ENCODE measurements at regions not wholly inside any gene's neighbourhood (a gene's known extent, or its start where the extent isn't known, plus 50 kb on each side); places are given as distances from the start of the nearest gene placed in this dataset.
"Not testable (repeated sequence)": the region's sequence is repeated elsewhere in the genome, so short reads cannot be mapped to it uniquely, and the experiment has no call there.

DNA sequence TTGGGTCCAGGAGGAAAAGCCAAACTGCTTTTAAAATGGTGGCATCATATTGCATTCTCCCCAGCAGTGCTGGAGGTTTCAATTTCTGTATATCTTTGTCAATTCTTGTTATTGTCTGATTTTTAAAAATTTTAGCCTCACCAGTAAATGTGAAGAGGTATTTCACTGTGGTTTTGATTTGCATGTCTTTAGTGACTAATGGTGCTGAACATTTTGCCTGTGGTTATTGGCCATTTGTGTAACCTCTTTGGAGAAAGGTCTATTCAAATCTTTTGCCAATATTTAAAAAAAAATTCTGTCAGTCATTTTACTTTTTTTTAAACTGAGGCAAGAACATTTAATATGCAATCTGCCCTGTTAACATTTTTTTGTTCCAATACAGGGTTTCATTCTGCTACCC, 322.1 kb downstream of the TLL1 start:
- no peak overlapping the region for H3K4me3 ChIP-seq (ENCODE audit: low read depth, low read length)
- TF ChIP-seq, protein P1, sequence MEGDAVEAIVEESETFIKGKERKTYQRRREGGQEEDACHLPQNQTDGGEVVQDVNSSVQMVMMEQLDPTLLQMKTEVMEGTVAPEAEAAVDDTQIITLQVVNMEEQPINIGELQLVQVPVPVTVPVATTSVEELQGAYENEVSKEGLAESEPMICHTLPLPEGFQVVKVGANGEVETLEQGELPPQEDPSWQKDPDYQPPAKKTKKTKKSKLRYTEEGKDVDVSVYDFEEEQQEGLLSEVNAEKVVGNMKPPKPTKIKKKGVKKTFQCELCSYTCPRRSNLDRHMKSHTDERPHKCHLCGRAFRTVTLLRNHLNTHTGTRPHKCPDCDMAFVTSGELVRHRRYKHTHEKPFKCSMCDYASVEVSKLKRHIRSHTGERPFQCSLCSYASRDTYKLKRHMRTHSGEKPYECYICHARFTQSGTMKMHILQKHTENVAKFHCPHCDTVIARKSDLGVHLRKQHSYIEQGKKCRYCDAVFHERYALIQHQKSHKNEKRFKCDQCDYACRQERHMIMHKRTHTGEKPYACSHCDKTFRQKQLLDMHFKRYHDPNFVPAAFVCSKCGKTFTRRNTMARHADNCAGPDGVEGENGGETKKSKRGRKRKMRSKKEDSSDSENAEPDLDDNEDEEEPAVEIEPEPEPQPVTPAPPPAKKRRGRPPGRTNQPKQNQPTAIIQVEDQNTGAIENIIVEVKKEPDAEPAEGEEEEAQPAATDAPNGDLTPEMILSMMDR (conservative IDR thresholded peaks at IDR 0.05; ENCODE audit: low read depth, low read length) = no peak
- no peak for DNase-seq (ENCODE audit: low read depth)

DNA sequence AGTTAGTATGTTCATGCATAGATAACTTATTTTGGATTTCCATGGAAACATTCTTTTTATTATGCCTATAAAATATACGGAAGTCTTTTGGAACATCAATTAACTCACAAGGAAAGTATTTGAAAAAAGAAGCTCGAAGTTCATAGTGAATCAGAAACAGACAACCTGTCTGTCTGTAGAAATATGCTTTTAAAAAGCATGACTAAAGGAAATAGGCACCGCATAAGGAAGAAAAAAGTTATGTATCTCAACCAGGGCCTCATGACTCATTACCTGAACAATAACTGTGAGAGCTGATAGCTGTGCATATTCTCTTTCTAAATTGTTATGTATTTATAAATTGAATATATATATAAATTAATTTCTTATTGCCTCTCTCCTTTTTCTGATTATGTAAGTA, 324.1 kb downstream of the TLL1 start:
- no peak overlapping the region for H3K4me3 ChIP-seq (ENCODE audit: low read depth, low read length)
- DNase-seq (ENCODE audit: low read depth) = no peak
- TF ChIP-seq, protein P1 (conservative IDR thresholded peaks at IDR 0.05; ENCODE audit: low read depth, low read length) = no peak

DNA sequence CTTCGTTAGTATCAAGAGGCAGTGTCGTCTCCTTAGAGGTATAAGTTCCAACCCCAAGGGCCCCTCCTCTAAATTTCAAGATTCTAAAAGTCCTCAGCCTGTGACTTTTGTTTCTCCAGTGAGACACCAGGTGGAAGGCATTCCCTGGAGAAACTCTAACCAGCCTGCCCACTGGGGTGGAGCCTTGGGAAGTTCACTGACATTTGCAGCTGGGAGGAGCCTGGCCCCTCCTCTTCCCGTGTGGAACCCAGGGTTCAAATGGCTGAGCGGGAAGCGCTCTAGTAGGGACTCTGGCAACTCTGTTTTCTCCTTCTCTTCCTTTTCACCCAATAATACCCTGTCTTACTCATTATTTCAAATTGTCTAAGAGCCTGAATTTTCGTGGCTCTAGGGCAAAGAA, 325.0 kb downstream of the TLL1 start:
- no peak for DNase-seq (ENCODE audit: low read depth)
- TF ChIP-seq, protein P1 (conservative IDR thresholded peaks at IDR 0.05; ENCODE audit: low read depth, low read length) = no peak

DNA sequence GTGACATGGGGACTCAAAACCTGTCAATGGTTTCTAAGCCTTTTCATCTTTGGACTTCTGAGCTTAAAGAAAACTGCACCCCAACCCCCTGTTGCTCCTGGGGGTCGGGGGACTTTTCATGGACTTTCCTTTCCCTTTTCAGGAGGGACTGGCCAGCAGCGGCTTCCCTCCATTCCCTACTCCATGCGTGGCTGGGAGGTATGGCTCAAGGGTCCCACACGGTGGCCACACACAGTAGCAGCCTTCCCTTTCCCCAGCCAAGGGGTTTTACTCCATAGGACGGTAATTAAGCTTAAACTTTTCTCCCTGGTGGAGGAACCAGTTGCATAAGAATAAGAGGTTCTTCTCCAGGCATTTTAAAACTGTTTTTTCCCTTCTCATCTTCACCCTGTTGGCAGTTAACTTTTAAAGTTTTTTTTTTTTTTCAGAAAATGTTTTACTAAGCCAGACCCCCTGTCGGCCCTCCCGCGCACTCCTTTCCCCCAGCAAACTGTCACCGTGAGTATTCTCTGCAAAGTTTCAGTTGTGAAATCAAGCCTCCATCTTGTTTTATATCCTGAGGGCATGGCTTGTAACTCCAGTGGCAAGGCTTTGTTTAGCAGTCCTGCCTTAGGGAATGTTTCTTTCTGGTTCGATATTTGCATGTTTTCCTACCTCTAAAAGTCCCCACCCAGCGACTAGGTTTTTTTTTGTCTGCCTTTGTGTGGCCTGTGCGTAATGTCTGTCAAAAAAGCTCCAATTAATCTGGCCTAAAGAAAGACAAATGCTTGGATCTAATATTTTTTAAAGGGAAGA, 325.7 kb downstream of the TLL1 start:
- no peak for DNase-seq (ENCODE audit: low read depth)
- TF ChIP-seq, protein P1 (conservative IDR thresholded peaks at IDR 0.05; ENCODE audit: low read depth, low read length) = no peak
- no peak overlapping the region for H3K4me3 ChIP-seq (ENCODE audit: low read depth, low read length)

More for the DNA sequence above, 325.0 kb downstream of the TLL1 start:
- no peak overlapping the region for H3K4me3 ChIP-seq (ENCODE audit: low read depth, low read length)

DNA sequence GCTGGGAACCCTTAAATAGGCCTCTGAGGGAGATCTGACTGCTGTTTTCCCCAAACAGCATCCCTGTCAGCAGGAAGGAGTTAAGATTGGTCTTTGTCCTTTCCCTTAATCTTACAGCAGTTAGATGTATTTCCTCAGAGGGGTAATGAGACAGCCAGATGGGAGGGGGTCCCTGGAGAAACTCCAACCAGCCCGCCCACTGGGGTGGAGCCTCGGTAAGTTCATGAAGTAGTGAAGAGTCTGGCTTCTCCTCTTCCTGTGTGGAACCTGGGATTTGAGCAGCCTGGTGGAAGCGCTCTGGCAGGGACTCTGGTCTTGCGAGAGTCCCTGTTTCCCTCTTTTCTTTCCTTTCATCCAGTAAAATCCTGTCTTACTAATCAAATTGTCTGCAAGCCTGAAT, 330.0 kb downstream of the TLL1 start:
- TF ChIP-seq, protein P1 (conservative IDR thresholded peaks at IDR 0.05; ENCODE audit: low read depth, low read length) = no peak
- H3K4me3 ChIP-seq (ENCODE audit: low read depth, low read length) = no peak overlapping the region
- no peak for DNase-seq (ENCODE audit: low read depth)

DNA sequence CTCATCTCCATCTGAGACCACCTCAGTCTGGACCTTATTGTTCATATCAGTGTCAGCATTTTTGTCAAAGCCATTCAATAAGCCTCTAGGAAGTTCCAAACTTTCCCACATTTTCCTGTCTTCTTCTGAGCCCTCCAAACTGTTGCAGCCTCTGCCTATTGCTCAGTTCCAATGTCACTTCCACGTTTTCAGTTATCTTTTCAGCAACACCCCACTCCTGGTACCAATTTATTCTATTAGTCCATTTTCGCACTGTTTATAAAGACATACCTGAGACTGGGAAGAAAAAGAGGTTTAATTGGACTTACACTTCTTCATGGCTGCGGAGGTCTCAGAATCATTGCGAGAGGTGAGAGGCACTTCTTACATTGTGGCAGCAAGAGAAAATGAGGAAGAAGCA, 339.3 kb downstream of the TLL1 start:
- not testable (repeated sequence) for H3K4me3 ChIP-seq (ENCODE audit: low read depth, low read length); DNase-seq (ENCODE audit: low read depth)

DNA sequence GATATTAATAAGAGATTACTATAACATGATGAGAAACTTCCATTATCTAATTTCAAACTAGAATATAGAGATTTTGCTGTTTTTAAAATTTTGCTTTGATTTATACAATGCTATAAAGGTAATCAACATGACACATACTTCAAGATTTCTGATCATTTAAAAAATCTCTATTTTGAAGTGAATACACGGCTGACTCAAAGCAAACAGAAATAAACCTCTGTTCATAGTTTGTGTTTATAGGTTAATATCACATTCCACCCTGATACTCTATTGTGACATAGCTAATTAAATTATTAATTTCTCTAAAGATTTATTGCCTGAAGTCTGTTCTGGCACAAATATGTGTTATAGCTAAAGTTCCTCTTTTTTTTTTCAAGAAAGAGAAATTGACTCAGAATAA, 349.2 kb downstream of the TLL1 start:
- TF ChIP-seq, protein P1 (conservative IDR thresholded peaks at IDR 0.05; ENCODE audit: low read depth, low read length) = no peak
- H3K4me3 ChIP-seq (ENCODE audit: low read depth, low read length) = no peak overlapping the region

More for the DNA sequence above, 349.2 kb downstream of the TLL1 start:
- no peak for DNase-seq (ENCODE audit: low read depth)

Measured in epithelial cell of proximal tubule (primary cell).